Activated CD8-positive, alpha-beta T cell treated with anti-CD3 and anti-CD28 coated beads, Interleukin-2, amount 10 ng/mL, durations not matched to agents 7 days and 5 days (primary cell): ENCODE measurements at regions not wholly inside any gene's neighbourhood (a gene's known extent, or its start where the extent isn't known, plus 50 kb on each side); places are given as distances from the start of the nearest gene placed in this dataset.
"Not testable (repeated sequence)": the region's sequence is repeated elsewhere in the genome, so short reads cannot be mapped to it uniquely, and the experiment has no call there.

Source experiments
- ATAC-seq: fragments of 150-1000 bp; cut with Tn5 transposase; one replicate; pipeline ENCODE4 v1.10.0; 2021; ENCODE audit warnings: moderate library complexity
- CTCF ChIA-PET: fragments of 350-600 bp; sonication (Branson Sonifier 250); formaldehyde crosslinking; loops from one replicate; lab custom pipeline; 2021; ENCODE audit warnings: antibody characterized with exemption; lab: Charles Lee
- POLR2A ChIA-PET: fragments of 350-600 bp; sonication (Branson Sonifier 250); formaldehyde crosslinking; loops from one replicate; lab custom pipeline; 2021; ENCODE audit warnings: antibody characterized with exemption; lab: Charles Lee
- DNase-seq: peaks from one replicate; pipeline ENCODE4 v3.0.0-alpha.2; 2020
- H3K27ac Mint-ChIP-seq: one replicate; pipeline ENCODE4 v1.8.0; 2021; ENCODE audit warnings: mild to moderate bottlenecking, mixed read lengths
- H3K27me3 Mint-ChIP-seq: one replicate; pipeline ENCODE4 v1.8.0; 2021; ENCODE audit warnings: low read depth, mixed read lengths
- H3K36me3 Mint-ChIP-seq: one replicate; pipeline ENCODE4 v1.8.0; 2021; ENCODE audit warnings: low read depth, mixed read lengths
- H3K4me1 Mint-ChIP-seq: one replicate; pipeline ENCODE4 v1.8.0; 2021; ENCODE audit warnings: low read depth, mixed read lengths
- H3K4me3 Mint-ChIP-seq: one replicate; pipeline ENCODE4 v1.8.0; 2021; ENCODE audit warnings: mild to moderate bottlenecking, mixed read lengths
- H3K9me3 Mint-ChIP-seq: one replicate; pipeline ENCODE4 v1.8.0; 2022; ENCODE audit warnings: mixed read lengths; ENCODE audit not compliant: insufficient read depth

GRCh38 chr4:179040259-179040658 lies 1598.0 kb upstream of the AGA start:
- no peak overlapping the region for H3K27ac Mint-ChIP-seq
- H3K36me3 Mint-ChIP-seq: no peaks in the 10 kb centered on the region
- DNase-seq (no peak), ATAC-seq (no peak)
- H3K27me3 Mint-ChIP-seq: no peaks in the 10 kb centered on the region
- H3K4me1 Mint-ChIP-seq: no peaks in the 10 kb centered on the region
- no peak overlapping the region for H3K4me3 Mint-ChIP-seq
- CTCF ChIA-PET: no interaction called here
- H3K9me3 Mint-ChIP-seq: peaks cover 3% of the 10 kb centered on the region
- POLR2A ChIA-PET: no interaction called here

DNA sequence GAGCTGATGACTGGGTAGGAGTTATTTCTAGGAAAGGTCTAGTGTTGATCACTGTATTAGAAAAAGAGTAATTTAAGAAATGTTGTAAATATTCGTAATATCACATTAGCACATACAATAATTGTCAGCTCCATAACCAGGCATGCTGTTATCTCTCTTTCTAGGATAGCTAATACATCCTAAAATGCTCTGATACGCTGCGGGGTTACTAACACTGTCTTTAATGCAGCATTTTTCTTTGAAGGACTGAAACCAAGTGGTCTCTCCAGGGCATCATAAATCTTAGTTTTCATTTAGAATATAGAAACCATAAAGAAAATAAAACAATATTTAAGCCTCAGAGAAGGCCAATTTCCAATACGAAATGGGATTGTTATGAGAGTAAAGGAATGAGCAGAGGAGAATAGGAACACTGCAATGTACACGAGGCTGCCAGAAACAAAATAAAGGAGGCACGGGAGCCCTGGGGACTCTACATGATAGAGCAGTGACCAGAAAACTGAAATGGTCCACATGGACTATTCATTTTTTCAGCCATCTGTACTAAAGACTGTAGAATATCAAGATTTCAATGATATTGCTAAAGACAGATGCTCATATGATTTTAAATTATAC lies 1606.7 kb upstream of the AGA start:
- H3K4me3 Mint-ChIP-seq: no peak overlapping the region
- CTCF ChIA-PET: no interaction called here
- ATAC-seq (no peak), DNase-seq (no peak)
- no peaks in the 10 kb centered on the region for H3K27me3 Mint-ChIP-seq
- H3K27ac Mint-ChIP-seq: no peak overlapping the region
- peaks cover 13% of the 10 kb centered on the region for H3K9me3 Mint-ChIP-seq
- H3K36me3 Mint-ChIP-seq: no peaks in the 10 kb centered on the region
- no peaks in the 10 kb centered on the region for H3K4me1 Mint-ChIP-seq
- POLR2A ChIA-PET: no interaction called here

GRCh38 chr4:179051206-179051605 lies 1609.0 kb upstream of the AGA start:
- Mint-ChIP-seq H3K27ac (no peak overlapping the region), H3K4me1 (no peaks in the 10 kb centered on the region), H3K36me3 (no peaks in the 10 kb centered on the region), H3K27me3 (no peaks in the 10 kb centered on the region), H3K4me3 (no peak overlapping the region), H3K9me3 (peaks cover 10% of the 10 kb centered on the region)
- ChIA-PET CTCF (no interaction called here), POLR2A (no interaction called here)
- ATAC-seq (no peak), DNase-seq (no peak)

GRCh38 chr4:179059396-179059795 lies 1617.2 kb upstream of the AGA start:
- no peak overlapping the region for H3K27ac Mint-ChIP-seq
- POLR2A ChIA-PET: no interaction called here
- CTCF ChIA-PET: no interaction called here
- peaks cover 18% of the 10 kb centered on the region for H3K9me3 Mint-ChIP-seq
- no peak overlapping the region for H3K4me3 Mint-ChIP-seq
- no peaks in the 10 kb centered on the region for H3K36me3 Mint-ChIP-seq
- ATAC-seq: no peak
- no peak for DNase-seq
- H3K27me3 Mint-ChIP-seq: no peaks in the 10 kb centered on the region
- no peaks in the 10 kb centered on the region for H3K4me1 Mint-ChIP-seq

GRCh38 chr4:179066254-179066653 lies 1624.0 kb upstream of the AGA start:
- peaks cover 14% of the 10 kb centered on the region for H3K9me3 Mint-ChIP-seq
- POLR2A ChIA-PET, H3K4me1 Mint-ChIP-seq, H3K27ac Mint-ChIP-seq, ATAC-seq, DNase-seq, H3K36me3 Mint-ChIP-seq, H3K4me3 Mint-ChIP-seq, H3K27me3 Mint-ChIP-seq: not testable (repeated sequence)
- CTCF ChIA-PET: interaction anchor here (0.6 kb wide), 1 partner anchor 62 kb away, joined by 3 read pairs; no protein-coding TSS in a partner anchor

DNA sequence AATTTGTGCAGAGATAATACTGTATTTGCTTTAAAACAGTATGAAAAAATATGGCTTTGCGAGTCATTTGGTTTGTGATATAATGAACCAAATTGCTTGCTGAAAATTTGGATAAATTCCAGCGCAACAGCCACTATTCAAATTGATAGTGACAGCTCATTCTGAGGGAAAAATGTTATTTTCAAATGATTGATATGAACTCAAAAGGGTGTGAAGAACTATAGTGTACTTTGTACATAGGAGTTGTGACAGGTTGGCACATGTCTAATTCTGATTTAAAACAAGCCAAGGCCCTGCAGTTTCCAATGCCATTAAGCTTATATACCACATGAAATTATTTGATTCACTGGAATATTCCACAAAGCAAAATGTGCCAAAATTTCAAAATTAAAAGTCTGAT lies 1628.9 kb upstream of the AGA start:
- Mint-ChIP-seq H3K36me3 (no peaks in the 10 kb centered on the region), H3K27ac (no peak overlapping the region), H3K4me1 (no peaks in the 10 kb centered on the region), H3K27me3 (no peaks in the 10 kb centered on the region), H3K4me3 (no peak overlapping the region), H3K9me3 (peaks cover 4% of the 10 kb centered on the region)
- DNase-seq (no peak), ATAC-seq (no peak)
- POLR2A ChIA-PET: no interaction called here
- CTCF ChIA-PET: no interaction called here

DNA sequence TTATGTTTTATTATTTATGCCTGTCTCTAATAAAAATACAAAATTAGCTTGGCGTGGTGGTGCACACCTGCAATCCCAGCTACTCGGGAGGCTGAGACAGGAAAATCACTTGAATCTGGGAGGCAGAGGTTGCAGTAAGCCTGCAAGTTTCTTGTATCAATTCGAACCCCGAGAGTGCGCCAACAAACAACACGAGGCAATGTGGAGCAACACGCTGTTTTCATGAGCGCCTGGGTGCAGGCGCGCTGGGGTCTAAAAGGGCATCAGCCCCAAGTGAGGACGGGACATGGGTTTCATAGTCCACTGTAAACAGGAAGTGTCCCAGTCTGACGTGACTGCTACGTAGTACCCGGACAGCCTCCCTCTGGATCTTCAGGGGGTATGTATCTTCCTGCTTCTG lies 1634.6 kb upstream of the AGA start:
- ChIA-PET CTCF (no interaction called here), POLR2A (no interaction called here)
- no peaks in the 10 kb centered on the region for H3K27me3 Mint-ChIP-seq
- H3K36me3 Mint-ChIP-seq: no peaks in the 10 kb centered on the region
- H3K4me1 Mint-ChIP-seq: no peaks in the 10 kb centered on the region
- ATAC-seq (no peak), DNase-seq (no peak)
- H3K27ac Mint-ChIP-seq: no peak overlapping the region
- H3K4me3 Mint-ChIP-seq: no peak overlapping the region
- peaks cover 4% of the 10 kb centered on the region for H3K9me3 Mint-ChIP-seq

GRCh38 chr4:179095585-179096221 lies 1653.5 kb upstream of the AGA start:
- DNase-seq (peak; percentile 33), ATAC-seq (no peak)
- Mint-ChIP-seq H3K4me3 (no peak overlapping the region), H3K27ac (no peak overlapping the region), H3K9me3 (peaks cover 13% of the 10 kb centered on the region), H3K27me3 (no peaks in the 10 kb centered on the region), H3K4me1 (no peaks in the 10 kb centered on the region), H3K36me3 (no peaks in the 10 kb centered on the region)
- ChIA-PET CTCF (no interaction called here), POLR2A (no interaction called here)

DNA sequence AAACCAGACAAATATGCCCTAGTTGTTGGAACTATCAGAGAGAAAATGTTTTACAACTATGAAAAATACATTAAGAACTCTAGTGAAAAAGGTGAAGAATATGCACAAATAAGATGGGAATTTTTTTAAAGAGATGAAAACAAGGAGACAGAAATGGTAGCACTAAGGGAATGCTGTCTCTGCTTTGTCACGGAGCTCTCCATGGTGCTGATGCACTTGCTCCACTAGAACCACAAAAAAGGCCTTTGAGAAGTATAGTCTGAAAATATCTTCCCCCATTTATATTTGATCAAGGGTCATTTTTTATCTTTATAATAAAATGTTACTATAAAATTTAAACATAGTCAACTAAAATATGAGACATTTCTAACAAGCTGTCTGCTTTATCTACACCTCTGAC lies 1655.5 kb upstream of the AGA start:
- Mint-ChIP-seq H3K36me3 (no peaks in the 10 kb centered on the region), H3K4me3 (no peak overlapping the region), H3K4me1 (no peaks in the 10 kb centered on the region), H3K27ac (no peak overlapping the region), H3K27me3 (no peaks in the 10 kb centered on the region), H3K9me3 (no peaks in the 10 kb centered on the region)
- POLR2A ChIA-PET: no interaction called here
- DNase-seq (peak; percentile 21), ATAC-seq (no peak)
- CTCF ChIA-PET: no interaction called here

DNA sequence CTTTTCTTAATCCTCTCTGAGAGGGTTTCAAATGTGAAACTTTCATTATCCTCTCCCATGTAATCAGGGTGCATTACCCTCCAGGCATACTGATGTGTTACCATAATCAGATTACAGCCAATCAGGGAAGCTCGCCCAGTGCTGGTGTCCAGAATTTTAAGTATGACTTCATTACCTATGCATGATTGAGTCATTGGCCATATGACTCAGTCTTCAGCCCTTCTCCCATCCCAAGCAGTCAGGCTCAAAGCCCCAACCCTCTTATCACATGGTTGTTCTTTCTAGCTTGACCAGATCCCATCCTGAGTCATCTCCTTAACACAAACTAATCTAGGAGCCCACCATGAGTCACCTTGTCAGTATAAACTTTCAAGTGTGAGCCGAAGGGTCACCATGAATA lies 1668.1 kb upstream of the AGA start:
- Mint-ChIP-seq H3K27ac (no peak overlapping the region), H3K9me3 (peaks cover 22% of the 10 kb centered on the region), H3K4me3 (no peak overlapping the region), H3K4me1 (no peaks in the 10 kb centered on the region), H3K36me3 (no peaks in the 10 kb centered on the region), H3K27me3 (no peaks in the 10 kb centered on the region)
- DNase-seq: no peak
- ChIA-PET CTCF (no interaction called here), POLR2A (no interaction called here)
- ATAC-seq: no peak

DNA sequence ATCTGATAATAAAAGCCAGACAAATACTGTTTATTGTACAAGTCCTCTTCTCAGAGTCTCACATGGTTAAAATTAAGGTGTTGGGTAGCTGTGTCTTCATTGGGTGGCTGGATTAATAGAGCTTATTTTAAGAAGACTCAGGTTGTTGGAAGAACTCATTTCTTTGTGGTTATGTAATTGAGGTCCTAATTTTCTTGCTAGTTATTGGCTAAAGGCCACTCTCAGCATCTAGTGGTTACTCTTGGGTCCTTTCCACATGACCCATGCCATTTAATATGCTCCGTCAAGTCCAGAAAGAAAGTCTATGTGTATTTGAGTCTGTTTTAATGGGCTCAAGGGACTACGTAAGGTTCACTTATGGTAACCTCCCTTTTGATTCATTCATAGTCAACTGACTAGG lies 1668.6 kb upstream of the AGA start:
- Mint-ChIP-seq H3K9me3 (peaks cover 22% of the 10 kb centered on the region), H3K27ac (no peak overlapping the region), H3K4me3 (no peak overlapping the region), H3K27me3 (no peaks in the 10 kb centered on the region), H3K4me1 (no peaks in the 10 kb centered on the region), H3K36me3 (no peaks in the 10 kb centered on the region)
- POLR2A ChIA-PET: no interaction called here
- DNase-seq (no peak), ATAC-seq (no peak)
- CTCF ChIA-PET: no interaction called here

- CTCF ChIA-PET: no interaction called here
- POLR2A ChIA-PET: no interaction called here
Measured at GRCh38 chr4:179112441-179113170, 1670.4 kb upstream of the AGA start.

More at GRCh38 chr4:179112441-179113170, 1670.4 kb upstream of the AGA start:
- ATAC-seq (no peak), DNase-seq (no peak)
- no peaks in the 10 kb centered on the region for H3K36me3 Mint-ChIP-seq
- H3K9me3 Mint-ChIP-seq: peaks cover 22% of the 10 kb centered on the region
- no peaks in the 10 kb centered on the region for H3K4me1 Mint-ChIP-seq
- H3K27me3 Mint-ChIP-seq: no peaks in the 10 kb centered on the region
- H3K4me3 Mint-ChIP-seq: no peak overlapping the region
- no peak overlapping the region for H3K27ac Mint-ChIP-seq
